Keratinocyte (primary cell): ENCODE measurements at regions not wholly inside any gene's neighbourhood (a gene's known extent, or its start where the extent isn't known, plus 50 kb on each side); places are given as distances from the start of the nearest gene placed in this dataset.

ENCODE experiments used
- DNase-seq: peaks from one replicate; pipeline ENCODE4 v3.0.0-alpha.2; 2011; ENCODE audit warnings: low read depth, missing footprints, low spot score
- FAIRE-seq: peaks from 2 replicates; lab custom pipeline; 2011; peaks lifted over from hg19 to GRCh38; lab: Jason Lieb, UNC
- H2AFZ ChIP-seq: 2 replicates; pipeline ENCODE4 v1.6.0; 2012; ENCODE audit warnings: low read length, control low read depth, inconsistent platforms; ENCODE audit not compliant: control insufficient read depth
- H3K27ac ChIP-seq: 2 replicates; pipeline ENCODE4 v1.5.1; 2011; ENCODE audit warnings: low read length; ENCODE audit not compliant: control insufficient read depth, insufficient read depth
- H3K27me3 ChIP-seq: 3 replicates; pipeline ENCODE4 v1.6.0; 2011; ENCODE audit warnings: low read length; ENCODE audit not compliant: control insufficient read depth, insufficient read depth; ENCODE audit errors: extremely low read depth
- H3K36me3 ChIP-seq, 2 experiments: 2 replicates in 1 of 2; 3 replicates in 1 of 2; pipeline ENCODE4 v1.5.1; 2011; ENCODE audit warnings: low read length in 2 of 2, mild to moderate bottlenecking in 1 of 2; ENCODE audit not compliant: control insufficient read depth in 2 of 2, insufficient read depth in 2 of 2; ENCODE audit errors: extremely low read depth in 1 of 2
- H3K4me1 ChIP-seq: 3 replicates; pipeline ENCODE4 v1.5.1; 2011; ENCODE audit warnings: low read length; ENCODE audit not compliant: control insufficient read depth, insufficient read depth; ENCODE audit errors: extremely low read depth
- H3K4me2 ChIP-seq: 3 replicates; pipeline ENCODE4 v1.6.0; 2011; ENCODE audit warnings: low read depth, low read length; ENCODE audit not compliant: control insufficient read depth, insufficient read depth; ENCODE audit errors: extremely low read depth
- H3K4me3 ChIP-seq, 3 experiments: fragments of 200-600 bp in 1 of 3; sonication (generic) in 1 of 3; 2 replicates in 2 of 3; 3 replicates in 1 of 3; pipeline ENCODE4 v1.5.1; 2011 to 2016; ENCODE audit warnings: low read length in 3 of 3, mild to moderate bottlenecking in 3 of 3, control low read depth in 2 of 3, inconsistent platforms in 1 of 3, low read depth in 1 of 3, mixed read lengths in 1 of 3, mixed run types in 1 of 3, moderate library complexity in 1 of 3; ENCODE audit not compliant: control insufficient read depth in 2 of 3, insufficient read depth in 2 of 3; ENCODE audit errors: extremely low read depth in 1 of 3
- H3K79me2 ChIP-seq: 2 replicates; pipeline ENCODE4 v1.6.0; 2012; ENCODE audit warnings: low read length; ENCODE audit not compliant: control insufficient read depth, insufficient read depth
- H3K9ac ChIP-seq: 3 replicates; pipeline ENCODE4 v1.6.0; 2011; ENCODE audit warnings: low read length; ENCODE audit not compliant: control insufficient read depth, insufficient read depth; ENCODE audit errors: extremely low read depth
- H3K9me1 ChIP-seq: 3 replicates; pipeline ENCODE4 v1.6.0; 2011; ENCODE audit warnings: low read length; ENCODE audit not compliant: control insufficient read depth, insufficient read depth; ENCODE audit errors: extremely low read depth
- H3K9me3 ChIP-seq: 2 replicates; pipeline ENCODE4 v1.5.1; 2012; ENCODE audit warnings: low read depth, low read length; ENCODE audit not compliant: control insufficient read depth
- H4K20me1 ChIP-seq: 3 replicates; pipeline ENCODE4 v1.6.0; 2011; ENCODE audit warnings: low read length; ENCODE audit not compliant: control insufficient read depth, insufficient read depth; ENCODE audit errors: extremely low read depth
- EZH2 ChIP-seq: IDR thresholded peaks from one replicate; pipeline ENCODE4 v1.6.1; 2012; ENCODE audit warnings: inconsistent platforms, mild to moderate bottlenecking, low read length, moderate library complexity
- dilution Hi-C: fragments of 300-500 bp; cut with MboI; formaldehyde crosslinking; loops from one replicate; pipeline ENCODE4 v1.7.0; 2020; ENCODE audit warnings: low sequenced_read_pairs; ENCODE audit not compliant: extremely low pct_ligation_motif_present
- TF ChIP-seq, protein P1 (sequence below), 3 experiments: IDR thresholded peaks in 1 of 3; conservative IDR thresholded peaks in 1 of 3; optimal IDR thresholded peaks in 1 of 3; 2 replicates in 2 of 3; 3 replicates in 1 of 3; pipeline versions ENCODE3 to v1.5.1; 2011; ENCODE audit warnings: low read length in 3 of 3, mild to moderate bottlenecking in 3 of 3, moderate library complexity in 2 of 3, control low read depth in 1 of 3, inconsistent platforms in 1 of 3; ENCODE audit not compliant: insufficient read depth in 2 of 3; ENCODE audit errors: extremely low read depth in 1 of 3

DNA sequence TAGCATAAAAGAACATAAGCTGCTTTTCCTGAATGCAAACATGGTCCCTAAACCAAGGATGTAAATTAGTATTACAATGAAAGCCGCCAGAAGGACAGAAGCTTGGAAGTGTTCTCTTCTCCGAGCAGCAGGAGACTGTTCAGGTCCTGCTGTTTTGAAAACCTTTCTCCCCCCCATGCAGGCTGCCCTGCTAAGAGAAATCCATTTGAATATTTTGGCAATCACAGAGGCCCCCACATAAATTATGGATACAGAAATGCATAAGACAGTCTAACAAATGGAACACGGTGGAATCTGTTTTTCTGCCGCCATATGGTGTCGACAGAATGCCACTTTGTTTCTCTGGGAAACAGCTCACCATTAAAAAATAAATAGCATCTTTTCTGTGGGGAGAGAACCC, 600.4 kb upstream of the KLHL29 start:
- no peak overlapping the region for H3K27ac ChIP-seq
- no peak for DNase-seq
- FAIRE-seq, result no peak
- no peaks in the 10 kb centered on the region for H3K79me2 ChIP-seq
- dilution Hi-C loops, result no loop called here
- H3K4me2 ChIP-seq, result no peak overlapping the region
- no peak overlapping the region for H3K4me3 ChIP-seq
- H3K36me3 ChIP-seq, result no peaks in the 10 kb centered on the region
- no peaks in the 10 kb centered on the region for H3K4me1 ChIP-seq
- no peak for TF ChIP-seq EZH2
- TF ChIP-seq, protein P1, sequence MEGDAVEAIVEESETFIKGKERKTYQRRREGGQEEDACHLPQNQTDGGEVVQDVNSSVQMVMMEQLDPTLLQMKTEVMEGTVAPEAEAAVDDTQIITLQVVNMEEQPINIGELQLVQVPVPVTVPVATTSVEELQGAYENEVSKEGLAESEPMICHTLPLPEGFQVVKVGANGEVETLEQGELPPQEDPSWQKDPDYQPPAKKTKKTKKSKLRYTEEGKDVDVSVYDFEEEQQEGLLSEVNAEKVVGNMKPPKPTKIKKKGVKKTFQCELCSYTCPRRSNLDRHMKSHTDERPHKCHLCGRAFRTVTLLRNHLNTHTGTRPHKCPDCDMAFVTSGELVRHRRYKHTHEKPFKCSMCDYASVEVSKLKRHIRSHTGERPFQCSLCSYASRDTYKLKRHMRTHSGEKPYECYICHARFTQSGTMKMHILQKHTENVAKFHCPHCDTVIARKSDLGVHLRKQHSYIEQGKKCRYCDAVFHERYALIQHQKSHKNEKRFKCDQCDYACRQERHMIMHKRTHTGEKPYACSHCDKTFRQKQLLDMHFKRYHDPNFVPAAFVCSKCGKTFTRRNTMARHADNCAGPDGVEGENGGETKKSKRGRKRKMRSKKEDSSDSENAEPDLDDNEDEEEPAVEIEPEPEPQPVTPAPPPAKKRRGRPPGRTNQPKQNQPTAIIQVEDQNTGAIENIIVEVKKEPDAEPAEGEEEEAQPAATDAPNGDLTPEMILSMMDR (optimal IDR thresholded peaks at IDR 0.05 in 1 of 3, IDR thresholded peaks at IDR 0.05 in 1 of 3, conservative IDR thresholded peaks at IDR 0.05 in 1 of 3; ENCODE audit: extremely low read depth in 1 of 3, insufficient read depth in 2 of 3, low read length in 3 of 3), result no peak
- H3K27me3 ChIP-seq, result no peaks in the 10 kb centered on the region
- H3K9me1 ChIP-seq, result no peaks in the 10 kb centered on the region
- H3K9ac ChIP-seq, result no peak overlapping the region
- H2AFZ ChIP-seq, result no peak overlapping the region
- H4K20me1 ChIP-seq, result no peaks in the 10 kb centered on the region
- no peaks in the 10 kb centered on the region for H3K9me3 ChIP-seq

DNA sequence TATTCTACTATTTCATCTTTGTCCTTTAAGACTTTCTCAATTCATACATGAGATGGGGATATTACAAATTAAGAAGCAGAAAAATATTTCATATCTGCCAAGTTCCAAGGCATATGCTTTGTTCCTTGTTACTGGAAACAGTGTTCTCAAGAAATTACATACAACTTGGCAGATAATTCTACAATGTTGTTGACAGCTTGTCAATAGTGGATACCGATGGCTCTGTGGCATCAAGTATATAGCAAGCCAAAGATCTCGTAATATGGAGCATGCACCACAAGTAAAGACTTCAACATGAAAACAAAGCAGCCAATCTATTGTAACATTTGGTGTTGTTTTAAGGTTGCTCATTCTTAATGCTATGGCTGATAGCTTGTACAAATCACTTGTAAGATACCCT, 598.2 kb upstream of the KLHL29 start:
- dilution Hi-C loops, result no loop called here
- Histone ChIP-seq H3K36me3 (no peaks in the 10 kb centered on the region), H3K4me2 (no peak overlapping the region), H3K27me3 (no peaks in the 10 kb centered on the region), H3K4me3 (no peak overlapping the region), H3K27ac (no peak overlapping the region), H3K9me3 (no peaks in the 10 kb centered on the region), H3K9ac (no peak overlapping the region), H3K4me1 (no peaks in the 10 kb centered on the region), H3K9me1 (no peaks in the 10 kb centered on the region), H3K79me2 (no peaks in the 10 kb centered on the region), H4K20me1 (no peaks in the 10 kb centered on the region), H2AFZ (no peak overlapping the region)
- DNase-seq, result no peak
- no peak for FAIRE-seq
- no peak for TF ChIP-seq EZH2
- TF ChIP-seq, protein P1 (optimal IDR thresholded peaks at IDR 0.05 in 1 of 3, IDR thresholded peaks at IDR 0.05 in 1 of 3, conservative IDR thresholded peaks at IDR 0.05 in 1 of 3; ENCODE audit: extremely low read depth in 1 of 3, insufficient read depth in 2 of 3, low read length in 3 of 3), result no peak
